Left ventricle myocardium inferior (tissue), 1 donor: ENCODE measurements at regions not wholly inside any gene's neighbourhood (a gene's known extent, or its start where the extent isn't known, plus 50 kb on each side); places are given as distances from the start of the nearest gene placed in this dataset.
"Not testable (repeated sequence)": the region's sequence is repeated elsewhere in the genome, so short reads cannot be mapped to it uniquely, and the experiment has no call there.

Experiments used
- DNase-seq: peaks from one replicate; pipeline ENCODE4 v3.0.0-alpha.2; 2020
- H3K27ac ChIP-seq: fragments of 200-600 bp; replicated peaks from 2 replicates; pipeline ENCODE4 v1.8.0; 2021
- H3K27me3 ChIP-seq: fragments of 200-600 bp; 2 replicates; pipeline ENCODE4 v1.8.0; 2021; ENCODE audit warnings: low read depth
- H3K36me3 ChIP-seq: fragments of 200-600 bp; 2 replicates; pipeline ENCODE4 v1.8.0; 2021
- H3K4me1 ChIP-seq: fragments of 200-600 bp; 2 replicates; pipeline ENCODE4 v1.8.0; 2021
- H3K4me3 ChIP-seq: fragments of 200-600 bp; 2 replicates; pipeline ENCODE4 v1.8.0; 2021; ENCODE audit warnings: mild to moderate bottlenecking, moderate library complexity
- H3K9me3 ChIP-seq: fragments of 200-600 bp; replicated peaks from 2 replicates; pipeline ENCODE4 v1.8.0; 2021
- intact Hi-C: fragments of 100-400 bp; cut with micrococcal nuclease; formaldehyde crosslinking; loops from one replicate; pipeline ENCODE4 v1.11.0; 2022
- TF ChIP-seq, protein P1 (sequence below): fragments of 200-600 bp; IDR thresholded peaks from 2 replicates; pipeline ENCODE4 v1.8.0; 2021; ENCODE audit warnings: antibody characterized with exemption, mild to moderate bottlenecking, borderline replicate concordance
- donor health status: DM: no; HTN: yes; CAD: no; lungs with severe emphysema.

DNA sequence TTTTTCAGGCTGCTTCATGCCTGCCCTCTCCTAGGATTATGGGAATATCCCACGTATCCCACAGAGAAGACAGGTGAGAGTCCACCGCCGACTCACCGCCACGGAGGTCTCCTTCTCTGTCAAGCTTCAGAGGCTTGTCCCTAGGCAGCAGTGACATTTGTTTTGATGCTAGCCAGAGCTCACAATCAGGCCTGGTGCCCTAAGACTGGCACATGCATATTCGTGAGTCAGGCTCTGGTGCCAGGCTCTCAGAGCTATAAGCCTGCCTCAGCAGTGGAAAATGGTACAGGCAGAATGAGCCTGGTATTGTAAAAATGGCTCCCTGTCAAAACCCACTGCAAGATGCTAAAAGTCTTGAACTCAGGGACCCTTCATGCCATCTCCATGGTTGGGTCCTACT is 65.5 kb downstream of the RBMY1A1 start:
- Histone ChIP-seq H3K27me3 (no peaks in the 10 kb centered on the region), H3K4me3 (no peak overlapping the region), H3K36me3 (no peaks in the 10 kb centered on the region), H3K4me1 (peaks cover 6% of the 10 kb centered on the region), H3K9me3 (no peaks in the 10 kb centered on the region), H3K27ac (peak overlapping the region; percentile 3)
- intact Hi-C loops: no loop called here
- TF ChIP-seq, protein P1, sequence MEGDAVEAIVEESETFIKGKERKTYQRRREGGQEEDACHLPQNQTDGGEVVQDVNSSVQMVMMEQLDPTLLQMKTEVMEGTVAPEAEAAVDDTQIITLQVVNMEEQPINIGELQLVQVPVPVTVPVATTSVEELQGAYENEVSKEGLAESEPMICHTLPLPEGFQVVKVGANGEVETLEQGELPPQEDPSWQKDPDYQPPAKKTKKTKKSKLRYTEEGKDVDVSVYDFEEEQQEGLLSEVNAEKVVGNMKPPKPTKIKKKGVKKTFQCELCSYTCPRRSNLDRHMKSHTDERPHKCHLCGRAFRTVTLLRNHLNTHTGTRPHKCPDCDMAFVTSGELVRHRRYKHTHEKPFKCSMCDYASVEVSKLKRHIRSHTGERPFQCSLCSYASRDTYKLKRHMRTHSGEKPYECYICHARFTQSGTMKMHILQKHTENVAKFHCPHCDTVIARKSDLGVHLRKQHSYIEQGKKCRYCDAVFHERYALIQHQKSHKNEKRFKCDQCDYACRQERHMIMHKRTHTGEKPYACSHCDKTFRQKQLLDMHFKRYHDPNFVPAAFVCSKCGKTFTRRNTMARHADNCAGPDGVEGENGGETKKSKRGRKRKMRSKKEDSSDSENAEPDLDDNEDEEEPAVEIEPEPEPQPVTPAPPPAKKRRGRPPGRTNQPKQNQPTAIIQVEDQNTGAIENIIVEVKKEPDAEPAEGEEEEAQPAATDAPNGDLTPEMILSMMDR: no peak
- peak; percentile 13 for DNase-seq

DNA sequence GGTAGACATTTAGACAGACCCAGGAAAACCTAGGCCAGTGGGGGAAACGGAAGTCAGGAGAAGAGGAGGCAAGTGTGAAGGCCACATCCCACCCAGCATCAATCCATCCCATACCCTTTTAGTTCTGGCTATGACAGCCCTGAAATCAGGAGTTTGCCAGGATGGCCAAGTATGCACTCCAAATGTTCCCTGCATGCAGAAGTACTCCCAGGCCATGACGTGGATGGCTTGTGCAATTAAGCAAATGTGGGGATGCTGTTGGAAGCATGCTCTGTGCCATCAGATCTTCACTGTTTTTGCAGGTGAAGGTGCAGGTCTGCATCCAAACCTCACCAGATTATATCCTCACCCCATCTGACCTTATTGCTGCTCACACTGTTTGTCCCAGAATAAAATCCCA is 66.8 kb downstream of the RBMY1A1 start:
- intact Hi-C loops: no loop called here
- DNase-seq: no peak
- H3K9me3 ChIP-seq: no peaks in the 10 kb centered on the region
- H3K4me3 ChIP-seq: no peak overlapping the region
- H3K36me3 ChIP-seq: no peaks in the 10 kb centered on the region
- H3K27ac ChIP-seq: no peak overlapping the region
- H3K4me1 ChIP-seq: peaks cover 6% of the 10 kb centered on the region
- TF ChIP-seq, protein P1: no peak
- no peaks in the 10 kb centered on the region for H3K27me3 ChIP-seq

- intact Hi-C loops: no loop called here
- H3K9me3 ChIP-seq: no peaks in the 10 kb centered on the region
- DNase-seq: peak; percentile 66
- TF ChIP-seq, protein P1: no peak
- H3K4me1 ChIP-seq: peaks cover 6% of the 10 kb centered on the region
- no peak overlapping the region for H3K4me3 ChIP-seq
- H3K27me3 ChIP-seq: no peaks in the 10 kb centered on the region
- no peaks in the 10 kb centered on the region for H3K36me3 ChIP-seq
- H3K27ac ChIP-seq: no peak overlapping the region
These were observed 67.9 kb downstream of the RBMY1A1 start for GRCh38 chrY:21602590-21602989.

- intact Hi-C loops: no loop called here
- no peak overlapping the region for H3K27ac ChIP-seq
- no peaks in the 10 kb centered on the region for H3K4me1 ChIP-seq
- no peak for DNase-seq
- no peaks in the 10 kb centered on the region for H3K36me3 ChIP-seq
- H3K9me3 ChIP-seq: no peaks in the 10 kb centered on the region
- H3K4me3 ChIP-seq: no peak overlapping the region
- H3K27me3 ChIP-seq: no peaks in the 10 kb centered on the region
- TF ChIP-seq, protein P1: no peak
These were observed 101.5 kb downstream of the RBMY1A1 start for GRCh38 chrY:21636137-21636536.

DNA sequence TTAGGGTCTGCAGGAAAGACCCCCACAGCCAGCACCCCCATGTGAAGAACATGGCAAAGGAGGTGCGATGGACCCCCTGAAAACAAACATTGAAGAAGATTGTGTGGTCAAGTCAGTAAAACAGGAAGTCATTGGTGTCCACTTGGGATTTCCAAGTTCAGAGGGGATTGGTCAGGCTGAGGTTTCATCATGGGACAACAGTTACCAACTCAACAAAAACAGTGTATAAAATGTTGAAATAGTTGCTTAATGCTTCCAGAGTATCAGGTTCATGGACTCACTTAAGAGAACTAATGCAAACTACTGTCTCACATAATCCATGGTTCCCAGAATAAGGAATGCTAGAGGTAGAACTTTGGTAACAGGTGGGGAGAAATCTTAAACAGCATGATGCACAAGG is 115.8 kb downstream of the RBMY1A1 start:
- H3K4me3 ChIP-seq: no peak overlapping the region
- H3K9me3 ChIP-seq: no peaks in the 10 kb centered on the region
- H3K27ac ChIP-seq: no peak overlapping the region
- no peaks in the 10 kb centered on the region for H3K4me1 ChIP-seq
- H3K27me3 ChIP-seq: no peaks in the 10 kb centered on the region
- intact Hi-C loops: no loop called here
- TF ChIP-seq, protein P1: no peak
- H3K36me3 ChIP-seq: no peaks in the 10 kb centered on the region
- no peak for DNase-seq

GRCh38 chrY:21659057-21659456 is 124.4 kb downstream of the RBMY1A1 start:
- intact Hi-C loops, H3K4me3 ChIP-seq, H3K36me3 ChIP-seq, DNase-seq, H3K9me3 ChIP-seq, H3K27me3 ChIP-seq, H3K4me1 ChIP-seq: not testable (repeated sequence)
- peak overlapping the region; percentile 57 for H3K27ac ChIP-seq

GRCh38 chrY:21679590-21679989 is 144.9 kb downstream of the RBMY1A1 start:
- H3K27ac ChIP-seq, H3K27me3 ChIP-seq, H3K4me1 ChIP-seq, H3K9me3 ChIP-seq, H3K36me3 ChIP-seq, H3K4me3 ChIP-seq, DNase-seq, intact Hi-C loops: not testable (repeated sequence)

DNA sequence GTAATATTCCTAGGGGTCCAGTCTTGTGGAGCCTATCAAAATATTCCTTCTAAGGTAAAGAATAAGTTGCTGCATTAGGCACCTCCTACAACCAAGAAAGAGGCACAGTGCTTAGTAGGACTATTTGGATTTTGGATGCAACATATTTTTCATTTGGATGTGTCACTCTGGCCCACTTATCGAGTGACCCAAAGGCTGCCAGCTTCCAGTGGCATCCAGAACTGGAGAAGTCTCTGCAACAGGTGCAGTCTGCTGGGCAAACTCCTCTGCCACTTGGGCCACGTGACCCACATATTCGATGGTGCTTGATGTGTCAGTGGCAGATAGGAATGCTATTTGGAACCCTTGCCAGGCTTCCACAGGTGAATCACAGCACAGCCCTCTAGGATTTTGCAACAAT is 151.7 kb downstream of the RBMY1A1 start:
- H3K36me3 ChIP-seq, H3K4me1 ChIP-seq, H3K27me3 ChIP-seq, intact Hi-C loops, H3K27ac ChIP-seq, H3K4me3 ChIP-seq, H3K9me3 ChIP-seq, DNase-seq: not testable (repeated sequence)

DNA sequence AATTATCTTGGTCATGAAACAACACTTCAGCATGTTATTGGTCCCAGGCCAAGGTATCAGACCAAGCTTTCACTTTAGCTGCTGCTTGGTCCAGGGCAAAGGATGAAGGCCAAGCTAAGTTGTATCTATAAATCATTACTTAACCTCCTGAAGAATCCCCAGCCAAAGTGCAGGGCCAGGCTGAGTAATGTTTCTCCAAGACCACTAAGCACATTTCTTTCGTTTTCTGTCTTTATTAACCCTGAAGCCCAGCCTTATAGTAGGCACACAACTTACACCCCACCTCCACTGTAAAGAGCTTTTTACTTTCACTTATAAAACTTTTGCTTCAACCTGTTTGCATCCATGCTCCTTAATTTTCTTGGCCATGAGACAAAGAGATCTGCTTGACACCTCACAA is 167.3 kb downstream of the RBMY1A1 start:
- H3K27ac ChIP-seq, DNase-seq, H3K27me3 ChIP-seq, H3K4me3 ChIP-seq, H3K9me3 ChIP-seq, H3K36me3 ChIP-seq, intact Hi-C loops, H3K4me1 ChIP-seq: not testable (repeated sequence)
